ENCODE measurements at regions not wholly inside any gene's neighbourhood (a gene's known extent, or its start where the extent isn't known, plus 50 kb on each side); places are given as distances from the start of the nearest gene placed in this dataset.
A peak's percentile ranks its signal among the peaks of the same experiment; 100 is the strongest.
"Not testable (repeated sequence)": the region's sequence is repeated elsewhere in the genome, so short reads cannot be mapped to it uniquely, and the experiment has no call there.

DNA sequence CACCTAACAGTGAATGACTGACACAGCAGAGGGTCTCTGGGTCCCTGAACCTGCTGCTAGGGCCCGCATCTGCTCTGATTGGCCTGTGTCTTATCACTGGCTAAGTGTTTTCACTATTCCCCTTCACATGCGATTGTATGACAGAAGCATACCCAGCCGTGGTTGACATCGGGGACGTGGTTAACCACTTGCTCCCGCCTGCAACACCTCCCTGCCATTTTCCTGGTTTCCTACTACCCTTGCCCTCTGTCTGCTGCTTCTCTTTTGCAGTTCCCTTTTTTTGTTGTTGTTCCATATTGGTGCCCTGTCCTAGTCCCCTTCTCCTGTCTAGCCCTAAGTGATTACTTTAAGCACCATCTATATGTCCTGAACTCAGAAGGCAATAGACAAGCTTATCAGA, 177.0 kb downstream of the RGS9 start:
- no peaks in the 10 kb centered on the region for H3K36me3 ChIP-seq (replicated peaks)
- DNase-seq (ENCODE audit: low spot score in 2 of 2), result no peak
- in situ Hi-C loops (cut with MboI; ENCODE audit: low sequenced_read_pairs), result no loop called here
- H3K4me1 ChIP-seq, result no peaks in the 10 kb centered on the region
- peaks cover 3% of the 10 kb centered on the region for H3K27me3 ChIP-seq (ENCODE audit: low read depth)
- H3K4me3 ChIP-seq, result no peak overlapping the region
- H3K9me3 ChIP-seq, result no peaks in the 10 kb centered on the region

DNA sequence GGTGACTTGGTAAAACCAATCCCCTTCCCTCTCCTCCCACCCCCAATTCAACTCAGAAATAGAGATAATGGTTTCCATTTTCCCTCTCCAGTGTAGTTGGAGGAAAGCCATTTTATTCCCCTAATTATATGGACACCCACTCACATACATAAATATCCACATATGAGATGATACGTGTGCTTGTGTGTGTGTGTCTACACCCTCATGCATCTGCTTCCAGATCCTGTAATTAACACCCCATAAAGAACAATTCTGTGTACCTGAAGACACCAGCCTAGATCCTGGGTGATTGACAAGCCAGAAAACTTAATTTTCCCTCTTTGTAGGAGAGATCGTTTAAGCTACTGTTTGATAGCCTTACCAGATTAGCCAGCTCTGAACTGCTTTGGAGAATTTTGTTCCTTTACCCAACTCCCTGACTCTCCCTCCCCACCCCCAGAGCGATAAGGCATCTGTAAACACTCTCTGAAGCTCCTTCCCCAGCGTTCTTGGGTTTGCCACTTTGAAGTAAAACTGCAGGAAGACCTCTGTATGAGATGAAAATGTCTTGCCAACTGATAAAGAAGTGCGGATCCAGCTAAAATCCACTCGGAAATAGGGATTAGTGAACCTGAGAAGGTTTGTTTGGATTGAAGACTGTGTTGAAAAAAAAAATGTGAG, 175.7 kb downstream of the RGS9 start:
- no peaks in the 10 kb centered on the region for H3K9me3 ChIP-seq
- H3K27me3 ChIP-seq (ENCODE audit: low read depth), result peaks cover 3% of the 10 kb centered on the region
- no peak overlapping the region for H3K4me3 ChIP-seq
- H3K36me3 ChIP-seq (replicated peaks), result no peaks in the 10 kb centered on the region
- H3K4me1 ChIP-seq, result no peaks in the 10 kb centered on the region
- in situ Hi-C loops (cut with MboI; ENCODE audit: low sequenced_read_pairs), result no loop called here
- no peak for DNase-seq (ENCODE audit: low spot score in 2 of 2)

GRCh38 chr17:65311261-65311660, 174.1 kb downstream of the RGS9 start:
- no peak overlapping the region for H3K4me3 ChIP-seq
- in situ Hi-C loops (cut with MboI; ENCODE audit: low sequenced_read_pairs), result no loop called here
- H3K27me3 ChIP-seq (ENCODE audit: low read depth), result peaks cover 3% of the 10 kb centered on the region
- no peak for DNase-seq (ENCODE audit: low spot score in 2 of 2)
- H3K36me3 ChIP-seq (replicated peaks), result no peaks in the 10 kb centered on the region
- H3K4me1 ChIP-seq, result no peaks in the 10 kb centered on the region
- H3K9me3 ChIP-seq, result no peaks in the 10 kb centered on the region

DNA sequence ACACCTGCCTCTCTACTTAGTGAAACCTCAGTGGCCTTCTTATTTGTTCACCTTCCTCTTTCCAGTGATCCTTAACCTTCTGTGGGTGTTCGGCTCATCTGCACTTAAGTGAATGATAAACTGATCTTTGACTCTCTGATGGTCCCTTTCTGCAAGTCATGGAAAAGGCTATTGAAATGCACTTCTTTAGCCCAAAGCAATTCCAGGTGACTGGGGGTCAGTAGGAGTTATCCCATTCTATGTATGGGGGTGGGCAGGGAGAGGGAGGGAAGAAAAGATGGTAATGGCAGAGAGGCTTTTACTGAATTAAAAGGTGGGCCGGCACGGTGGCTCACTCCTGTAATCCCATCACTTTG, 170.8 kb downstream of the RGS9 start:
- Histone ChIP-seq H3K4me1 (no peaks in the 10 kb centered on the region), H3K4me3 (no peak overlapping the region), H3K9me3 (no peaks in the 10 kb centered on the region), H3K27me3 (ENCODE audit: low read depth) (peaks cover 3% of the 10 kb centered on the region; the same call in 1 of the 2 replicates), H3K36me3 (replicated peaks) (no peaks in the 10 kb centered on the region)
- in situ Hi-C loops (cut with MboI; ENCODE audit: low sequenced_read_pairs), result no loop called here
- no peak for DNase-seq (ENCODE audit: low spot score in 2 of 2)

GRCh38 chr17:65307081-65307960, 170.2 kb downstream of the RGS9 start:
- Histone ChIP-seq H3K9me3 (no peaks in the 10 kb centered on the region), H3K4me1 (no peaks in the 10 kb centered on the region), H3K4me3 (no peak overlapping the region), H3K36me3 (replicated peaks) (no peaks in the 10 kb centered on the region), H3K27me3 (ENCODE audit: low read depth) (peaks cover 3% of the 10 kb centered on the region; the same call in 1 of the 2 replicates)
- in situ Hi-C loops (cut with MboI; ENCODE audit: low sequenced_read_pairs), result no loop called here
- no peak for DNase-seq (ENCODE audit: low spot score in 2 of 2)

DNA sequence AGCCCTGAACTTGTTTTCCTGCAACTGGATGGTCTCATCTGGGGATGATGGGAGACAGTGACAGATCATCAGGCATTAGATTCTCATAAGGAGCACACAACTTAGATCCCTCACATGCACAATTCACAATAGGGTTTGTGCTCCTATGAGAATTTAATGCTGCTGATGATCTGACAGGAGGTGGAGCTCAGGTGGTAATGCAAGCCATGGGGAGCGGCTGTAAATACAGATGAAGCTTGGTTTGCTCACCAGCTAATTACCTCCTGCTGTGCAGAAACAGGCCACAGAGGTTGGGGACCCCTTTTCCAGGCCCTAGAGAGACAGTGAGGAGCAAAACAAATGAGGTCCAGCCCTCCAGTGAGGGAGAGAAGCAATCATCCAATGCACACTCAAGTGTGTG, 168.6 kb downstream of the RGS9 start:
- no peak for DNase-seq (ENCODE audit: low spot score in 2 of 2)
- in situ Hi-C loops (cut with MboI; ENCODE audit: low sequenced_read_pairs), result no loop called here
- Histone ChIP-seq H3K4me3 (no peak overlapping the region), H3K36me3 (replicated peaks) (no peaks in the 10 kb centered on the region), H3K9me3 (no peaks in the 10 kb centered on the region), H3K4me1 (no peaks in the 10 kb centered on the region), H3K27me3 (ENCODE audit: low read depth) (no peaks in the 10 kb centered on the region)

DNA sequence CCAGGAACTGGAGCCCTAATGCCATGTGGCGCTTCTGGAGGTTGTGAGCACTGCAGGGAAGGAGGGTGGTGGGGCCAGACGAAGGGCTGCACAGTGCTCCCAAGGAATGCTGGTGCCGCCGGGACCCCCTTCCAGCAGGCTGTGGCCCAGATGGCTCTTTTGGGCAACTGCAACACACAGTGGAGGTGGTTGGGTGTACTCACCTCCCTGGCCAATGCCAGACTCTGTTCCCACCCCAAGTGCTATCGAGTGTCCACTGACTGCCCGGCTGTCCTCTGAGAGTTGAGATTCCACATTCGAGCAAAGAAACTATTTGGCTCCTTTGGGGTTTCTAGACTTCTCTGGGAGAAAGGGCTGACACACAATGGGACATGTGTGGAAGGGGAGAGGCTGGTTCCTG, 167.9 kb downstream of the RGS9 start:
- Histone ChIP-seq H3K36me3 (replicated peaks) (no peaks in the 10 kb centered on the region), H3K27me3 (ENCODE audit: low read depth) (no peaks in the 10 kb centered on the region), H3K9me3 (no peaks in the 10 kb centered on the region), H3K4me3 (no peak overlapping the region), H3K4me1 (no peaks in the 10 kb centered on the region)
- DNase-seq (ENCODE audit: low spot score in 2 of 2), result no peak
- in situ Hi-C loops (cut with MboI; ENCODE audit: low sequenced_read_pairs), result no loop called here

DNA sequence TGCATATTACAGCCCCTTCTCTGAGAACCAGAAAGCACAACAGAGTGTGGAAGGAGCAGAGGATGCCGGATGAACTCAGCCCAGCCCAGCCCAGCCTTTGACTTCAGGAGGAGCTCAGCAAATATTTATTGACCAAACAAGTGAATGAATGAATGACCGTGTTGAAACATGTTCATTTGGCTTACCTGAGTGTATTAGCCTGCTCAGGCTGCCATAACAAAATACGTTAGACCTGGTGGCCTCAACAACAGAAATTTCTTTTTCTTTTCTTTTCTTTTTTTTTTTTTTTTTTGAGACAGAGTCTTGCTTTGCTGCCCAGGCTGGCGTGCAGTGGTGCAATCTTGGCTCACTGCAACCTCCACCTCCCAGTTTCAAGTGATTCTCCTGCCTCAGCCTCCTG, 164.7 kb downstream of the RGS9 start:
- H3K4me3 ChIP-seq; H3K9me3 ChIP-seq; in situ Hi-C loops (cut with MboI; ENCODE audit: low sequenced_read_pairs); H3K4me1 ChIP-seq; H3K27me3 ChIP-seq (ENCODE audit: low read depth); H3K36me3 ChIP-seq (replicated peaks); DNase-seq (ENCODE audit: low spot score in 2 of 2): not testable (repeated sequence)

DNA sequence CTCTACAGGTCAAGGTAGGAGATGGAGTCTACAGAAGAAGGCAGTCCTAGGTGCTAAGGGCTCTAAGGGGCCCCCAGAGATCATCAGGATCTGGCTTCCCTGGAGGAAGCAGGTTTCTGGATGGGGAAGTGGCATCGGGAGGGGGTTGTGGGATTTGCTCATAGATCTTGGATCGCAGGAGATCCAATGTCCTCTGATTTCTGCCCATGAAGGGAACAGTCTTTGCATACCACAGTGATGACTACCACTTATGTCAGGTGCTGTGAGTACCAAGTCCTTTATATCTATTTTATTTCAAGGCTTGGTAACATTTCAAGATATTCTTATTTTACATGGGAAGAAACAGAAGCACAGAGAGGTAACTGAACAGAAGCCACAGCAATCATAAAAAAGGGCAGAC, 164.0 kb downstream of the RGS9 start:
- DNase-seq (ENCODE audit: low spot score in 2 of 2), result no peak
- Histone ChIP-seq H3K9me3 (no peaks in the 10 kb centered on the region), H3K4me1 (no peaks in the 10 kb centered on the region), H3K4me3 (no peak overlapping the region), H3K36me3 (replicated peaks) (no peaks in the 10 kb centered on the region), H3K27me3 (ENCODE audit: low read depth) (no peaks in the 10 kb centered on the region)
- in situ Hi-C loops (cut with MboI; ENCODE audit: low sequenced_read_pairs), result no loop called here

DNA sequence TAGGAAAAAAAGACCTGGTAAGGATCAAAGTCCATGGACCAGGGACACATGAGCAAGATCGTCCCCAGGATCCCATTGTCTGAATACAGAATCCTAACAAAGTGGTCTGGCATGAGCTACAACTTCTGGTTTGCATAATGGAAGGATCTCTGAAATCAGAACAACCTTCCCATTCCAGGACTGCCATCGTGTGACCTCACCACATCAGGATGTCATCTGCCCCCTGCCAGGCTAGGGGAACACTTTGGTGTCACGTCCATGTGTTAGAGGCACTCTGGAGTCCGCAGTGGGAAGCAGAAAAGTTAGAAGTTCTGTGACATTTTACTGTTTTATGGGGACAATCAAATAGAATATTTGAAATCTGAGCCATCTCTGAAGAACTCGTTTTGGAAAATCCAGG, 160.7 kb downstream of the RGS9 start:
- H3K4me1 ChIP-seq, result no peaks in the 10 kb centered on the region
- H3K36me3 ChIP-seq (replicated peaks), result no peaks in the 10 kb centered on the region
- no peaks in the 10 kb centered on the region for H3K9me3 ChIP-seq
- H3K4me3 ChIP-seq, result no peak overlapping the region
- in situ Hi-C loops (cut with MboI; ENCODE audit: low sequenced_read_pairs), result loop anchor here (25.0 kb wide), 2 partner anchors 689 to 864 kb away; no protein-coding TSS in a partner anchor
- no peak for DNase-seq (ENCODE audit: low spot score in 2 of 2)
- no peaks in the 10 kb centered on the region for H3K27me3 ChIP-seq (ENCODE audit: low read depth)

GRCh38 chr17:65297384-65297783, 160.2 kb downstream of the RGS9 start:
- no peaks in the 10 kb centered on the region for H3K27me3 ChIP-seq (ENCODE audit: low read depth)
- no peaks in the 10 kb centered on the region for H3K9me3 ChIP-seq
- H3K36me3 ChIP-seq (replicated peaks), result no peaks in the 10 kb centered on the region
- in situ Hi-C loops (cut with MboI; ENCODE audit: low sequenced_read_pairs), result loop anchor here (25.0 kb wide), 2 partner anchors 690 to 865 kb away; no protein-coding TSS in a partner anchor
- no peak for DNase-seq (ENCODE audit: low spot score in 2 of 2)
- no peaks in the 10 kb centered on the region for H3K4me1 ChIP-seq
- no peak overlapping the region for H3K4me3 ChIP-seq

DNA sequence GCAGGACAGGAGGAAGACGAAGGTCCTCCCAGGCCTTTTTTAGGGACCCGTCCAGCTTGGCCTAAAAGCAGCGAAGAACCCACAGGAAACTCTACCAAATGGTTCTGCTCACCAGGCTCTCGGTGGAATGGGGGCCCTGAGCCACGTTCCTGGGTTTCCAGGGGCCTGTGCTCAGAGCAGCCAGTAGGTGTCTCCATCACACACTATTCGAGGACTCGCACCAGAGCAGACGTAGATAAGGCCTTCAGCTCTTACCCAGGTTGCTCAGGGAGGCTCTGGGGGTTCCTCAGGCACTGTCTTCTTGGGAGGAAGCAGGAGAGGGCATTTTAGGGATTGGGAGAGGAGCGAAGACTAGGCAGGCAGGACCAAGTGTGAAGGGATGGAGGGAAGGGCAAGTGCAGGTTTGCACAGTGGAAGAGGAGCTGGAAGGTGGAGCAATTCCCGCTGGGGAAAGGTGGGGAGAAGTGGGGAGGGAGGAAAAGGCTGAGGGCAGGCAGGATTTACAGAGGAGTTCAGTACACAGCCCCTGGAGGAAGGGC, 157.1 kb downstream of the RGS9 start:
- H3K4me3 ChIP-seq, result no peak overlapping the region
- H3K9me3 ChIP-seq, result no peaks in the 10 kb centered on the region
- H3K27me3 ChIP-seq (ENCODE audit: low read depth), result no peaks in the 10 kb centered on the region
- H3K36me3 ChIP-seq (replicated peaks), result no peaks in the 10 kb centered on the region
- peak; percentile 49 to 72 for DNase-seq (ENCODE audit: low spot score in 2 of 2)
- in situ Hi-C loops (cut with MboI; ENCODE audit: low sequenced_read_pairs), result loop anchor here (25.0 kb wide), 2 partner anchors 693 to 868 kb away; no protein-coding TSS in a partner anchor
- H3K4me1 ChIP-seq, result no peaks in the 10 kb centered on the region

DNA sequence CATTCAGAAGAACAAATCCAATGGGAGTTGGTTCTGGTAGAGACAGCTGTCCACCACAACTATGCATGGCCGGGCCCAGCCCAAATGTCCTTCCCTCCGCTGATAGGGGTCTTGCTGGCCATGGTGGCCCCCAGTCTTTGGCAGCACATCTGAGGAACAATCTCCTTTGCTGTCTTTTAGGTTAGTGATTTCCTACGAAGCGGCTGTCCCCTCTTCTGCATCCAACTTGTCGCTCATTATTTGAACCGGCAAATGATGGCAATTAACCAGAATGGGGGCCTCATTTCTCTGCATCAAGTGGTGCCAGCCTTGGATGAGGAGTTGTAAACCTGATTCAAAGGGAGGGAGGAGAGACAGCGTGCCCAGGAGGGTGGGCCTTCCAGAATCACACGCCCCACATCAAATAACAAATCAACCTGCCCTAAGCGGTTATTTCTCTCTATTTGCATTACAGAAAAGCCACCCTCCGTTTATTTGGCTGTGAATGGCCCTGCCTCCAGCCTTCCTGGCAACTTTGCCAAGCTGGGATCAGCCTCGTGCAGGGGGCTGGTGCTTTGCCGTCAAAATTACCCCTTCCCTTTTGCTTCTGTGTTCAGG, 156.5 kb downstream of the RGS9 start:
- Histone ChIP-seq H3K36me3 (replicated peaks) (no peaks in the 10 kb centered on the region), H3K27me3 (ENCODE audit: low read depth) (no peaks in the 10 kb centered on the region), H3K4me3 (no peak overlapping the region), H3K9me3 (no peaks in the 10 kb centered on the region), H3K4me1 (no peaks in the 10 kb centered on the region)
- in situ Hi-C loops (cut with MboI; ENCODE audit: low sequenced_read_pairs), result loop anchor here (25.0 kb wide), 2 partner anchors 694 to 869 kb away; no protein-coding TSS in a partner anchor
- no peak for DNase-seq (ENCODE audit: low spot score in 2 of 2)

DNA sequence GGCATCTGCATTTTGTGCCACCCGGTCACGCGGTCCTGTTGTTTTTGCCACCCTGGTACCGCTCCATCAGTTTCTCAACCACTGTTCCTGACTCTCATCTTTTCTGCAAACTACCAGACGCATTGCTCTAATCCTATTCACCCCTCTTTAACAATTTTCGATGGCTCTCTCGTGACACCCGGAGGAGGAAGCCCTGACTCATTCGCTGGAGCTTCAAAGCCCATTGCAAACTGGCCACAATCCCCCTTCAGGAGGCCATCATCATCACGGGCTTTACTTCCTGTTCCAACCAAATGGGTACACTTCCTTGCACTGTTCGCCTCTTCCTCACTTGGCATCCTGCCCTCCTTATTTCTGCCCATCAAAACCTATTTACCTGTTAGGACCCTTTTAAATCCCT, 155.3 kb downstream of the RGS9 start:
- in situ Hi-C loops (cut with MboI; ENCODE audit: low sequenced_read_pairs), result loop anchor here (25.0 kb wide), 2 partner anchors 695 to 870 kb away; no protein-coding TSS in a partner anchor
- no peak for DNase-seq (ENCODE audit: low spot score in 2 of 2)
- Histone ChIP-seq H3K9me3 (no peaks in the 10 kb centered on the region), H3K27me3 (ENCODE audit: low read depth) (no peaks in the 10 kb centered on the region), H3K4me3 (no peak overlapping the region), H3K36me3 (replicated peaks) (no peaks in the 10 kb centered on the region), H3K4me1 (no peaks in the 10 kb centered on the region)
